Lower leg skin (tissue), 4 donors: ENCODE measurements at regions not wholly inside any gene's neighbourhood (a gene's known extent, or its start where the extent isn't known, plus 50 kb on each side); places are given as distances from the start of the nearest gene placed in this dataset.
A peak's percentile ranks its signal among the peaks of the same experiment; 100 is the strongest.
"Not testable (repeated sequence)": the region's sequence is repeated elsewhere in the genome, so short reads cannot be mapped to it uniquely, and the experiment has no call there.

Experiments
- DNase-seq, 2 donors: peaks; one replicate each; pipeline ENCODE4 v3.0.0-alpha.2; 2019; ENCODE audit warnings: low spot score in 2 of 2
- H3K4me3 ChIP-seq: fragments of 200-600 bp; sonication (generic); 2 replicates; pipeline ENCODE4 v1.5.1; 2017; ENCODE audit warnings: mild to moderate bottlenecking, low read depth; ENCODE audit not compliant: poor library complexity, severe bottlenecking
- POLR2A ChIP-seq, 2 donors: fragments of 450-650 bp; IDR thresholded peaks; one replicate each; pipeline ENCODE4 v1.6.1; 2016 to 2017; ENCODE audit warnings: antibody characterized with exemption in 2 of 2, mild to moderate bottlenecking in 1 of 2, moderate library complexity in 1 of 2
- WGBS, 2 donors: methylation state at CpG; one replicate each; pipeline ENCODE4 v1.1.5; 2018; 5-methylcytosine and 5-hydroxymethylcytosine counted together
- intact Hi-C: fragments of 100-400 bp; cut with DNase I; formaldehyde crosslinking; loops from one replicate; pipeline ENCODE4 v1.15.0; 2023; ENCODE audit warnings: low total_unique reads
- TF ChIP-seq, protein P1 (sequence below), 3 donors: fragments of 450-650 bp; IDR thresholded peaks; one replicate each; pipeline ENCODE4 v1.5.1; 2016; ENCODE audit warnings: antibody characterized with exemption in 3 of 3, mild to moderate bottlenecking in 3 of 3, moderate library complexity in 2 of 3

DNA sequence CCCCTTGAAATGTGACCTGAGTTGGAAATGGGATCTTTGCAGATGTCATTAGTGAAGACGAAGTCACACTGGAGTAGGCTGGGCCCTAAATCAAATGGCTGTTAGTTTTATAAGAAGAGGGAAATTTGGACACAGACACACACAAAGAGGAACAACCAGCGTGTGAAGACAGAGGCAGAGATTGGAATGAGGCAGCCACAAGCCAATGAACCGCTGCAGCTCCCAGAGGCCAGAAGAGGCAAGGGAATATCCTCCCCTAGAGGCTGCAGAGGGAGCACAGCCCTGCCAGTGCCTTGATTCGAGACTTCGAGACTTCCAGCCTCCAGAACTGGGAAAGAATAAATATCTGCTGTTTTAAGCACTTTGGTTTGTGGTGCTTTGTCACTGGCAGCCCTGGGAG is 484.5 kb downstream of the MN1 start:
- no peak for TF ChIP-seq POLR2A (IDR thresholded peaks at IDR 0.05)
- TF ChIP-seq, protein P1, sequence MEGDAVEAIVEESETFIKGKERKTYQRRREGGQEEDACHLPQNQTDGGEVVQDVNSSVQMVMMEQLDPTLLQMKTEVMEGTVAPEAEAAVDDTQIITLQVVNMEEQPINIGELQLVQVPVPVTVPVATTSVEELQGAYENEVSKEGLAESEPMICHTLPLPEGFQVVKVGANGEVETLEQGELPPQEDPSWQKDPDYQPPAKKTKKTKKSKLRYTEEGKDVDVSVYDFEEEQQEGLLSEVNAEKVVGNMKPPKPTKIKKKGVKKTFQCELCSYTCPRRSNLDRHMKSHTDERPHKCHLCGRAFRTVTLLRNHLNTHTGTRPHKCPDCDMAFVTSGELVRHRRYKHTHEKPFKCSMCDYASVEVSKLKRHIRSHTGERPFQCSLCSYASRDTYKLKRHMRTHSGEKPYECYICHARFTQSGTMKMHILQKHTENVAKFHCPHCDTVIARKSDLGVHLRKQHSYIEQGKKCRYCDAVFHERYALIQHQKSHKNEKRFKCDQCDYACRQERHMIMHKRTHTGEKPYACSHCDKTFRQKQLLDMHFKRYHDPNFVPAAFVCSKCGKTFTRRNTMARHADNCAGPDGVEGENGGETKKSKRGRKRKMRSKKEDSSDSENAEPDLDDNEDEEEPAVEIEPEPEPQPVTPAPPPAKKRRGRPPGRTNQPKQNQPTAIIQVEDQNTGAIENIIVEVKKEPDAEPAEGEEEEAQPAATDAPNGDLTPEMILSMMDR (IDR thresholded peaks at IDR 0.05): no peak
- no peak overlapping the region for H3K4me3 ChIP-seq
- peak in 1 of 2 donors; percentile 14 for DNase-seq
- intact Hi-C loops: no loop called here
- WGBS, 2 donors: 76 to 81% methylated on average over 5 of the region's 5 CpGs

DNA sequence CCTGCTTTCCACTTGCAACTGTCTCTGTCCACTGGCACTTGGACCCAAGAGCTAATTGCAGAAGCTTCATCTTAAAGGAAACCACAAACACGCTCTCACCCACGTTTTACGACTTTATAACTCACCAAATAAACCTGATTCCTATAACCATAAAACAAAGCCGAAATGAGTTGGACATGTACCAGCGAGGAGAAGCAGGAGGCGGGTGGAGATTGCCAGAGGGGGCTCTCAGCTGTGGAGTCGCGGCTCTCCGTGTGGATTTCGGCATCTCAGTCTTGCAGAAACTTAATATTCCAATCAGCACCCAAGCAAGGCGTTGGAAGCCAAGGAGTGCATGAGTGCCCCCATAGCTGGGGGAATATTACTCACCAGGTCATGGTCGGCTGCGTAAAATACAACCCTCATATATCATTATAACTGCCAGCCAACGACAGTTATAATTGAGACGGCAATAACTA is 483.6 kb downstream of the MN1 start:
- TF ChIP-seq POLR2A (IDR thresholded peaks at IDR 0.05): no peak
- TF ChIP-seq, protein P1 (IDR thresholded peaks at IDR 0.05): no peak
- peak in 1 of 2 donors; percentile 59 for DNase-seq
- no peak overlapping the region for H3K4me3 ChIP-seq
- whole genome bisulfite sequencing, 2 donors: 22 to 26% methylated on average over 15 of the region's 15 CpGs
- intact Hi-C loops: no loop called here

DNA sequence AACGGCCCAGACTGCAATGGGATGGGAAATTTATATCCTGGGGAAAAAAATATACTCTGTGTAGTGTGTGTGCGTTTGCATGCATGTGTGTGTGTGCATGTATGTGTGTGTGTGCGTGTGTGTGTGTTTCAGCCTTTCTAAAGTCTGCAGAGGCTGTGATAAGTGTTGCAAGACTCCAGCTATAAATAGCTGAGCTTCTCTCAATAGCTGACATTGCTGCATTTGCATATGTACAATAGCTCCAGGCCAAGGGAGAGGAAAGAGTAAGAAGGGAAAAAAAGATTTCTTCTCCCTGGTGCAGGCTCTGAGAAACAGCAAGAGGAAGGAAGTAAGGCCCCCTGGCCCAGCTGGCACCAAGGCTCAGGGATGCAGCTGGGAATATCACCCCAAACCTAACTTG is 483.0 kb downstream of the MN1 start:
- intact Hi-C loops: no loop called here
- H3K4me3 ChIP-seq: no peak overlapping the region
- TF ChIP-seq, protein P1 (IDR thresholded peaks at IDR 0.05): no peak
- no peak for TF ChIP-seq POLR2A (IDR thresholded peaks at IDR 0.05)
- DNase-seq: peak; percentile 25 to 53
- WGBS, 2 donors: 12 to 19% methylated on average over 3 of the region's 3 CpGs

DNA sequence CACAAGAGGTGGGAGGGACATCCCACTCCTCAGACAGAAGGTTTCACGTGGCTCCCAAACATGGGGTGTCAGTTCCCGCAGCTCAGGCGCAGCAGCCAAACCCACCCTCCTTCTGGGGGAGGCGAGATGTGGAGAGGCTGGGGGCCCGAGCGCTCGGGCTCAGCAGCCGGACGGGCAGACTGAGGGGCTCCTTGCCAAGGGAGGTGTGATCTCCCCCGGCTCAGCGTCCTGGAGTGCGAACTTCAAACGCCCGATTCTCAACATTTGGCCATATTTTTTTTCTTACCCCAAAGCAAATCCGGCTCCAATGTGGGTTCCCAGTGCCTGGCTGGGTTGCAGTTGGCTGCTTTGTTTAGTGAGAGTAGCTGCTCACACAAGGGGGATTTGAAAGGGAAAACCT is 477.9 kb downstream of the MN1 start:
- peak in 1 of 2 donors; percentile 61 for DNase-seq

DNA sequence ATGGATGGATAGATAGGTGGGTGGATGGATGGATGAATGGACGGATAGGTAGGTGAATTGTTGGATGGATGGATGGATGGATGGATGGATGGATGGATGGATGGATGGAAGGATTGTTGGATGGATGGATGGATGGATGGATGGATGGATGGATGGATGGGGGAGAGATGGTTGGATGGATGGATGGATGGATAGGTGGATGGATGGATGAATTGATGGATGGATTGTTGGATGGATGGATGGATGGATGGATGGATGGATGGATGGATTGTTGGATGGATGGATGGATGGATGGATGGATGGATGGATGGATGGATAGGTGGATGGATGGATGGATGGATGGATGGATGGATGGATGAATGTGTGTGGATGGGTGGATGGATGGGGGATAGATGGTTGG is 476.6 kb downstream of the MN1 start:
- 88 to 93% methylated on average over 1 of the region's 1 CpG for WGBS, 2 donors
- DNase-seq, H3K4me3 ChIP-seq, intact Hi-C loops: not testable (repeated sequence)

More for the DNA sequence above, 477.9 kb downstream of the MN1 start:
- intact Hi-C loops: no loop called here
- TF ChIP-seq, protein P1 (IDR thresholded peaks at IDR 0.05): no peak
- TF ChIP-seq POLR2A (IDR thresholded peaks at IDR 0.05): no peak
- 16 to 24% methylated on average over 11 to 15 of the region's 15 CpGs for WGBS, 2 donors
- no peak overlapping the region for H3K4me3 ChIP-seq

DNA sequence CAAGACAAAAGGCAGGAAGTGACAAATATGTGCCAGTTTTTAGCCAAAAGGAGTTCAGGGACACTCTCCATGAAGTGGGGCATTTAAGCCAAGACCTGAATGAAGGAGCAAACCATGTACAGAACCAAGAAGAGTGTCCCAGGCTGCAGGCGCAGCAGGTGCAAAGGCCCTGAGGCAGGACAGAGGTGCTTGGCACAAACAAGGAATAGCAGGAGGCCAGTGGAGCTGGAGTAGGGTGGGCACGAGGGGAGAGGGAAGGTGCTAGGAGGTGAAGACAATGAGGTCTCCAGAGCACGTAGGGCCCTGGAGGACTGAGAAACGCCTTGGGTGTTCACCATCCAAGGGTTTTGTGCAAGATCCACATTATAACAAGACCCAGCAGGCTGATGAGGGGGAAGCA is 474.1 kb downstream of the MN1 start:
- peak in 1 of 2 donors; percentile 71 for DNase-seq
- intact Hi-C loops: no loop called here
- H3K4me3 ChIP-seq: no peak overlapping the region
- TF ChIP-seq, protein P1 (IDR thresholded peaks at IDR 0.05): no peak
- TF ChIP-seq POLR2A (IDR thresholded peaks at IDR 0.05): no peak
- 87 to 94% methylated on average over 4 of the region's 4 CpGs for WGBS, 2 donors
